Loucy (cell line): ENCODE measurements at regions not wholly inside any gene's neighbourhood (a gene's known extent, or its start where the extent isn't known, plus 50 kb on each side); places are given as distances from the start of the nearest gene placed in this dataset.

Source experiments
- H2AFZ ChIP-seq: fragments of 200-600 bp; sonication (generic); 2 replicates; pipeline ENCODE4 v1.6.0; 2016; ENCODE audit warnings: antibody characterized with exemption, mild to moderate bottlenecking, low read length, moderate library complexity
- H3F3A ChIP-seq: fragments of 200-600 bp; 2 replicates; pipeline ENCODE4 v1.6.0; 2016; ENCODE audit warnings: antibody characterized with exemption, low read depth, mild to moderate bottlenecking
- H3K27me3 ChIP-seq: fragments of 200-600 bp; sonication (generic); 2 replicates; pipeline ENCODE4 v1.6.1; 2014; ENCODE audit warnings: low read length, mild to moderate bottlenecking; ENCODE audit not compliant: insufficient read depth, poor library complexity, severe bottlenecking
- H3K36me3 ChIP-seq: fragments of 200-600 bp; sonication (generic); 2 replicates; pipeline ENCODE4 v1.6.1; 2016; ENCODE audit warnings: low read length; ENCODE audit not compliant: insufficient read depth
- H3K4me1 ChIP-seq: fragments of 200-600 bp; sonication (generic); 2 replicates; pipeline ENCODE4 v1.5.1; 2014; ENCODE audit warnings: low read length, mild to moderate bottlenecking; ENCODE audit not compliant: insufficient read depth, poor library complexity, severe bottlenecking
- H3K4me2 ChIP-seq: fragments of 200-600 bp; sonication (generic); 2 replicates; pipeline ENCODE4 v1.6.0; 2014; ENCODE audit warnings: antibody characterized with exemption, low read length, low read depth, mild to moderate bottlenecking; ENCODE audit not compliant: poor library complexity, severe bottlenecking
- H3K4me3 ChIP-seq: fragments of 200-600 bp; sonication (generic); 2 replicates; pipeline ENCODE4 v1.5.1; 2014; ENCODE audit warnings: low read length, mild to moderate bottlenecking, mixed read lengths; ENCODE audit not compliant: poor library complexity, severe bottlenecking
- H3K79me2 ChIP-seq: fragments of 200-600 bp; sonication (generic); 2 replicates; pipeline ENCODE4 v1.6.1; 2014; ENCODE audit warnings: low read length; ENCODE audit not compliant: insufficient read depth
- H3K9ac ChIP-seq: fragments of 200-600 bp; sonication (generic); 2 replicates; pipeline ENCODE4 v1.6.0; 2014; ENCODE audit warnings: mild to moderate bottlenecking, low read depth, low read length, moderate library complexity; ENCODE audit not compliant: poor library complexity, severe bottlenecking
- H3K9me2 ChIP-seq: fragments of 200-600 bp; sonication (generic); replicated peaks from 2 replicates; pipeline ENCODE4 v1.6.1; 2016; ENCODE audit warnings: low read depth, low read length, mixed read lengths
- H3K9me3 ChIP-seq: fragments of 200-600 bp; sonication (generic); 2 replicates; pipeline ENCODE4 v1.6.1; 2014; ENCODE audit warnings: mild to moderate bottlenecking, antibody characterized with exemption, low read length, low read depth; ENCODE audit not compliant: insufficient read depth
- H4K20me1 ChIP-seq: fragments of 200-600 bp; sonication (generic); 2 replicates; pipeline ENCODE4 v1.6.0; 2014; ENCODE audit warnings: antibody characterized with exemption, low read length, mild to moderate bottlenecking; ENCODE audit not compliant: insufficient read depth, poor library complexity, severe bottlenecking
- CTCF ChIP-seq: fragments of 200-600 bp; sonication (generic); conservative IDR thresholded peaks from 2 replicates; pipeline ENCODE4 v1.5.1; 2014; ENCODE audit warnings: mild to moderate bottlenecking, antibody characterized with exemption, low read length
- EZH2phosphoT487 ChIP-seq: fragments of 200-600 bp; IDR thresholded peaks from 2 replicates; pipeline ENCODE4 v1.6.1; 2018; ENCODE audit warnings: antibody characterized with exemption, mild to moderate bottlenecking, moderate library complexity, borderline replicate concordance

DNA sequence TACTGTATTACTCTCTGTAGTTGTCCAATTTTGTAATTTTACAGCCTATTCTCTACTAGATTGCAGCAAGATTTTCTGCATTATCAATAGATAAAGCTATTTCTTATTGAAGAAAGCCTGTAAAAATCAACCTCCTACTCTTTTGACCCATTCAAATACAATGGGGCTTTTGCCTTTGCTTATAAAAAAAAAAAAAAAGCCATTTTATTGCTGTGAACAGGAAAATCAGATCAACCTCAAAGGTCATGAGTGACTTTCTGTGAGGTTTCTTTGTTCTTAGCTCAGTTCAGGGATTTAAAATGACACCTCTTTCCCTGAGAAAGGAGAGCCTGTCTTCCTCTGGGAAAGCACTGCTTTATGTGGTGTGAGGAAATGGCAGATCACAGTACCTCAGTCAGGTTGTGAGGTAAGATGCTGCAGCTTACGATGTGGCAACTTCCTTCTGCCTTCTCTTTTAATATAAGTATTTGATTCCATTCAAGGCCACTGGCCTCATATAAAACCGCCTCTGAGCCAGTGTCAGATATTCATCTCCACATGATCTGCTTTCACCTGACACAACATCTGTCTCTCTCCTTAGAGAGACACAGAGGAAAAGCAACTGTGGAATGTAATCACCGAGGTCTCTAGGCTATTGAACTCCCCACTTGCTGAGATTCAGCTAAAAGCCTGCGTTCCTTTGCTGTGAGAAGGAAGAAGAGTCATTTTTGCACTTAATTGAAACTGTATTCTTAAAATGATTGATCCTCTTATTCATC is 161.5 kb upstream of the MB21D2 start:
- no peaks in the 10 kb centered on the region for H3F3A ChIP-seq
- no peaks in the 10 kb centered on the region for H3K27me3 ChIP-seq
- no peak overlapping the region for H2AFZ ChIP-seq
- H4K20me1 ChIP-seq = no peaks in the 10 kb centered on the region
- H3K9me3 ChIP-seq = no peaks in the 10 kb centered on the region
- TF ChIP-seq EZH2phosphoT487 (no peak), CTCF (no peak)
- H3K9ac ChIP-seq = no peak overlapping the region
- no peak overlapping the region for H3K4me3 ChIP-seq
- no peak overlapping the region for H3K4me2 ChIP-seq
- H3K79me2 ChIP-seq = no peaks in the 10 kb centered on the region
- H3K36me3 ChIP-seq = no peaks in the 10 kb centered on the region
- H3K9me2 ChIP-seq = no peaks in the 10 kb centered on the region
- H3K4me1 ChIP-seq = no peaks in the 10 kb centered on the region

GRCh38 chr3:193080821-193081365 is 160.1 kb upstream of the PLAAT1 start:
- Histone ChIP-seq H4K20me1 (no peaks in the 10 kb centered on the region), H3K79me2 (no peaks in the 10 kb centered on the region), H3K36me3 (no peaks in the 10 kb centered on the region), H3K9ac (no peak overlapping the region), H3K4me2 (no peak overlapping the region), H3K4me3 (no peak overlapping the region), H3F3A (no peaks in the 10 kb centered on the region), H3K4me1 (no peaks in the 10 kb centered on the region), H3K9me2 (no peaks in the 10 kb centered on the region), H3K27me3 (no peaks in the 10 kb centered on the region), H2AFZ (no peak overlapping the region), H3K9me3 (no peaks in the 10 kb centered on the region)
- TF ChIP-seq EZH2phosphoT487 (no peak), CTCF (no peak)

DNA sequence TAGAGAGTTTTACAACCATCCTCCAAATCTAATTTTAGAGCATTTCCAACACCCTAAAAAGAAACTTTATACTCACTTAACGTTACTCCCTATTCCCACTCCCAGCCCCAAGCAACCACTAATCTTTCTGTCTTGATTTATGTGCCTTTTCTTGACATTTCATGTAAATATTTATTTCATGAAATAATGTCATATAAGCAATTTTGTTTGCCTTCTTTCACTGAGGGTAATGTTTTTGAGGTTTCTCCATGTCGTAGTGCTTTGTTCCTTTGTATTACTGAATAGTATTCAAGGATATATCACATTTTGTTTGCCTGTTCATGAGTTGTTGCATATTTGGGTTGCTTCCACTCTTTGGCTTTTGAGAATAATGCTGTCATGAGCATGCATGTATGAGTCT is 155.4 kb upstream of the PLAAT1 start:
- no peak overlapping the region for H2AFZ ChIP-seq
- no peaks in the 10 kb centered on the region for H4K20me1 ChIP-seq
- H3K4me1 ChIP-seq = no peaks in the 10 kb centered on the region
- H3K9me2 ChIP-seq = no peaks in the 10 kb centered on the region
- no peak overlapping the region for H3K4me3 ChIP-seq
- no peak overlapping the region for H3K4me2 ChIP-seq
- H3K79me2 ChIP-seq = no peaks in the 10 kb centered on the region
- H3K9ac ChIP-seq = no peak overlapping the region
- no peak for TF ChIP-seq EZH2phosphoT487
- TF ChIP-seq CTCF = no peak
- H3F3A ChIP-seq = no peaks in the 10 kb centered on the region
- no peaks in the 10 kb centered on the region for H3K36me3 ChIP-seq
- H3K27me3 ChIP-seq = peaks cover 3% of the 10 kb centered on the region
- no peaks in the 10 kb centered on the region for H3K9me3 ChIP-seq
